ENCODE measurements at regions not wholly inside any gene's neighbourhood (a gene's known extent, or its start where the extent isn't known, plus 50 kb on each side); places are given as distances from the start of the nearest gene placed in this dataset.

GRCh38 chr12:58668871-58669270 is 251.4 kb downstream of the LRIG3 start:
- TF ChIP-seq CTCF (IDR thresholded peaks at IDR 0.05; ENCODE audit: low read depth, low read length, poor library complexity, severe bottlenecking) (no peak), EZH2phosphoT487 (IDR thresholded peaks at IDR 0.05; ENCODE audit: borderline replicate concordance, low read length) (no peak)

All from DOHH2 (cell line).